A673 (cell line): ENCODE measurements at regions not wholly inside any gene's neighbourhood (a gene's known extent, or its start where the extent isn't known, plus 50 kb on each side); places are given as distances from the start of the nearest gene placed in this dataset.

ENCODE experiments used
- BruUV-seq: library from RNA; stranded (reverse); fragments of 400-500 nt; replicated peaks from 2 replicates; lab custom pipeline; 2021; lab: Mats Ljungman, UMichigan
- CTCF ChIA-PET: fragments of 300-600 bp; sonication (Branson Sonifier 250); formaldehyde crosslinking; loops from one replicate; lab custom pipeline; 2022; ENCODE audit warnings: antibody characterized with exemption; lab: Charles Lee
- POLR2A ChIA-PET: fragments of 300-600 bp; sonication (Branson Sonifier 250); formaldehyde crosslinking; loops from one replicate; lab custom pipeline; 2022; ENCODE audit warnings: antibody characterized with exemption; ENCODE audit not compliant: low non-redundant PET; lab: Charles Lee
- DNase-seq: peaks from one replicate; pipeline ENCODE4 v3.0.0-alpha.2; 2015; ENCODE audit warnings: low spot score
- H3K27ac ChIP-seq: fragments of 200-600 bp; sonication (generic); 2 replicates; pipeline ENCODE4 v1.5.1; 2016; ENCODE audit warnings: mixed run types, low read depth, mild to moderate bottlenecking, mixed read lengths, antibody characterized with exemption, low read length; ENCODE audit not compliant: poor library complexity, severe bottlenecking
- H3K27me3 ChIP-seq: fragments of 200-600 bp; sonication (generic); replicated peaks from 2 replicates; pipeline ENCODE4 v1.6.1; 2017; ENCODE audit warnings: mixed run types, low read depth, mild to moderate bottlenecking, mixed read lengths, antibody characterized with exemption, low read length; ENCODE audit not compliant: insufficient read depth, poor library complexity
- H3K36me3 ChIP-seq: fragments of 200-600 bp; sonication (generic); 2 replicates; pipeline ENCODE4 v1.6.1; 2016; ENCODE audit warnings: mixed run types, mild to moderate bottlenecking, mixed read lengths, antibody characterized with exemption, low read length; ENCODE audit not compliant: insufficient read depth, poor library complexity, severe bottlenecking
- H3K4me1 ChIP-seq: fragments of 200-600 bp; sonication (generic); 2 replicates; pipeline ENCODE4 v1.6.1; 2017; ENCODE audit warnings: mixed run types, mild to moderate bottlenecking, mixed read lengths, antibody characterized with exemption, low read length; ENCODE audit not compliant: insufficient read depth, poor library complexity, severe bottlenecking
- H3K4me3 ChIP-seq: fragments of 200-600 bp; sonication (generic); 2 replicates; pipeline ENCODE4 v1.5.1; 2016; ENCODE audit warnings: low read depth, mixed run types, mild to moderate bottlenecking, mixed read lengths, low read length; ENCODE audit not compliant: poor library complexity, severe bottlenecking
- H3K9me3 ChIP-seq: fragments of 200-600 bp; sonication (generic); 2 replicates; pipeline ENCODE4 v1.6.1; 2016; ENCODE audit warnings: mixed run types, low read depth, mild to moderate bottlenecking, mixed read lengths, antibody characterized with exemption, low read length; ENCODE audit not compliant: poor library complexity, severe bottlenecking
- EZH2 ChIP-seq: fragments of 200-600 bp; sonication (generic); IDR thresholded peaks from 2 replicates; pipeline ENCODE4 v1.6.1; 2017; ENCODE audit warnings: borderline replicate concordance, low read depth, mild to moderate bottlenecking, mixed read lengths, antibody characterized with exemption, low read length; ENCODE audit not compliant: poor library complexity, severe bottlenecking
- intact Hi-C: fragments of 100-400 bp; cut with micrococcal nuclease; formaldehyde crosslinking; loops from one replicate; pipeline ENCODE4 v1.10.0; 2022; ENCODE audit not compliant: unreplicated experiment
- TF ChIP-seq, protein P1 (sequence below): fragments of 300-800, 200-600 bp; sonication (generic); conservative IDR thresholded peaks from 2 replicates; pipeline ENCODE4 v1.5.1; 2017; ENCODE audit warnings: low read depth, mild to moderate bottlenecking, antibody characterized with exemption, low read length, moderate library complexity, mixed read lengths

DNA sequence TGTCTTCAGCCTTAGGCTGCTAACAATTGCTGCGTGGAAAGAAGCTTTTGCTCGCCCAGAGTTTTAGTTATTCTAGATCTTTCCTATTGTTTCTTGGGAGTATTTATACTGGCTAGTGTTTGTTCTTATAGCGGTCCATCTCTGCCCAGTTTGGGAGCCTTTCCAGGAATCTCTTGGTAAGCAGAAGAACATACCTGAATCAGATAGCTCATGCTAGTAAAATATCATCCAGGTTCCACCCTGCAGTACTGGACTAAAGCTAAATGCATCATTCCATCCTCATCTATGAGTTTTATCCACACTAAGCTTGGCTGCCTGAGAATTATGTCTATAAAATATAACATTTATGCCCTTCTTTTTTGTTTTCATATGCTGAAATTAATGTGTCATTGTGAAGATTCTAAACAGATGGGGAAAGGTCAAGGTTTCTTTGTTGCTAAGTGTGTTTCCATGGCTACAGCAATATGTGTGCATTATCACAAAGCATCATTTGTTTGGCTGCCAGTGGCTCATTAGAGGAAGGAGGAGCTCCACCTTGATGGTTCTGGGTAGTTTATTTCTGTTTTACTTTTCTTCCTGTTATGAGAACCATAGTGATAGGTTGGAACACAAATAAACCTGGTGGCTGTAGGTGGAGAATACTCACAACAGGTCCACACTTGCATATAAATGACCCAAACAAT is 182.8 kb downstream of the PIK3C3 start:
- ChIA-PET POLR2A (no interaction called here), CTCF (no interaction called here)
- BruUV-seq = no TSS peak

DNA sequence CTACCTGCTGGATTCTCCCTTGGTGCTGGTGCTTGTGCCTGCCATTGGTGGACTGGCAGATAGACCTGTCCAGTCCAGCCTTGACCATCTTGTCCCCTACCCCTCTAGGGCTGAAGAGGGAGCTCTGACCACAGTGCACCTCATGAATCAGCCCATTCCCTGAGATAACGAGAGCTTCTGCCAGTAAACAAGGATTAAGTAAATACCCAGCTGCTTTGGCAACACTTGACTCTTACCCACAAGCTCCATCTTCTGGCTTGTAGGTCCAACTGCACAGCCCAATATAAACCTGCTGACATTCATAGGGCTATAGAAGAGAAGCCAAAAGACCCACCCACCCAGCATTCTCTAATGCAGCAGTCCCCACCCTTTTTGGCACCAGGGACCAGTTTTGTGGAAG is 186.4 kb downstream of the PIK3C3 start:
- ChIA-PET CTCF (interaction anchor here (0.6 to 1.1 kb wide), 2 partner anchors 27 to 91 kb away, joined by 3 to 4 read pairs; no protein-coding TSS in a partner anchor), POLR2A (no interaction called here)
- intact Hi-C loops = no loop called here
- no TSS peak for BruUV-seq
- DNase-seq = peak; percentile 31
- Histone ChIP-seq H3K4me3 (no peak overlapping the region), H3K27me3 (no peaks in the 10 kb centered on the region), H3K27ac (no peak overlapping the region), H3K9me3 (peaks cover 10% of the 10 kb centered on the region), H3K4me1 (no peaks in the 10 kb centered on the region), H3K36me3 (no peaks in the 10 kb centered on the region)
- TF ChIP-seq, protein P1, sequence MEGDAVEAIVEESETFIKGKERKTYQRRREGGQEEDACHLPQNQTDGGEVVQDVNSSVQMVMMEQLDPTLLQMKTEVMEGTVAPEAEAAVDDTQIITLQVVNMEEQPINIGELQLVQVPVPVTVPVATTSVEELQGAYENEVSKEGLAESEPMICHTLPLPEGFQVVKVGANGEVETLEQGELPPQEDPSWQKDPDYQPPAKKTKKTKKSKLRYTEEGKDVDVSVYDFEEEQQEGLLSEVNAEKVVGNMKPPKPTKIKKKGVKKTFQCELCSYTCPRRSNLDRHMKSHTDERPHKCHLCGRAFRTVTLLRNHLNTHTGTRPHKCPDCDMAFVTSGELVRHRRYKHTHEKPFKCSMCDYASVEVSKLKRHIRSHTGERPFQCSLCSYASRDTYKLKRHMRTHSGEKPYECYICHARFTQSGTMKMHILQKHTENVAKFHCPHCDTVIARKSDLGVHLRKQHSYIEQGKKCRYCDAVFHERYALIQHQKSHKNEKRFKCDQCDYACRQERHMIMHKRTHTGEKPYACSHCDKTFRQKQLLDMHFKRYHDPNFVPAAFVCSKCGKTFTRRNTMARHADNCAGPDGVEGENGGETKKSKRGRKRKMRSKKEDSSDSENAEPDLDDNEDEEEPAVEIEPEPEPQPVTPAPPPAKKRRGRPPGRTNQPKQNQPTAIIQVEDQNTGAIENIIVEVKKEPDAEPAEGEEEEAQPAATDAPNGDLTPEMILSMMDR = 0 out of 2 replicates have a peak, but pooled peaks have one; percentile 30
- TF ChIP-seq EZH2 = no peak

More for the DNA sequence above, 182.8 kb downstream of the PIK3C3 start:
- Histone ChIP-seq H3K27ac (no peak overlapping the region), H3K36me3 (no peaks in the 10 kb centered on the region), H3K9me3 (peaks cover 10% of the 10 kb centered on the region), H3K4me3 (no peak overlapping the region), H3K4me1 (no peaks in the 10 kb centered on the region), H3K27me3 (no peaks in the 10 kb centered on the region)
- intact Hi-C loops = no loop called here
- no peak for DNase-seq
- TF ChIP-seq EZH2 = no peak
- TF ChIP-seq, protein P1 = no peak

DNA sequence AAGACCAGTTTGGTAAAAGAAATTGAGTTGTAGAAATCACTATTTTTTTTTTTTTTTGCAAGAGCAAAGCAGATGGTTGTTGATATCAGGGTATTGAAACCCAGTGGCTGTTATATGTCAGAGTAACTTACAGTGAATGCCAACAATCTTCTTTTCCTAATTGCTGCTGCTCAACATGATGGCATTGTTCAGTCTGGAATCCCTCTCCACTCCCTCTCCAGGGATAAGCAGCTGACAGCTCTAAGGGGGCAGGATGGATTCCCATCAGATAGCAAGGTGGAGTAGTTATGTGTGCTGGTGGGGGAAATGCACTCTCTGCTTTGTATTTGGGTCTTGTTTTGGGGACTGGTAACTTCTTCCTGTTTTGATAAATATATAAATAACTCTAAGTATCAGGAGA is 200.0 kb downstream of the PIK3C3 start:
- ChIA-PET POLR2A (no interaction called here), CTCF (no interaction called here)
- TF ChIP-seq, protein P1 = no peak
- no peak for TF ChIP-seq EZH2
- H3K4me3 ChIP-seq = no peak overlapping the region
- DNase-seq = no peak
- no peak overlapping the region for H3K27ac ChIP-seq
- no peaks in the 10 kb centered on the region for H3K9me3 ChIP-seq
- BruUV-seq = no TSS peak
- no peaks in the 10 kb centered on the region for H3K36me3 ChIP-seq
- intact Hi-C loops = no loop called here
- H3K4me1 ChIP-seq = no peaks in the 10 kb centered on the region
- no peaks in the 10 kb centered on the region for H3K27me3 ChIP-seq
